ENCODE measurements at regions not wholly inside any gene's neighbourhood (a gene's known extent, or its start where the extent isn't known, plus 50 kb on each side); places are given as distances from the start of the nearest gene placed in this dataset.
"Not testable (repeated sequence)": the region's sequence is repeated elsewhere in the genome, so short reads cannot be mapped to it uniquely, and the experiment has no call there.

DNA sequence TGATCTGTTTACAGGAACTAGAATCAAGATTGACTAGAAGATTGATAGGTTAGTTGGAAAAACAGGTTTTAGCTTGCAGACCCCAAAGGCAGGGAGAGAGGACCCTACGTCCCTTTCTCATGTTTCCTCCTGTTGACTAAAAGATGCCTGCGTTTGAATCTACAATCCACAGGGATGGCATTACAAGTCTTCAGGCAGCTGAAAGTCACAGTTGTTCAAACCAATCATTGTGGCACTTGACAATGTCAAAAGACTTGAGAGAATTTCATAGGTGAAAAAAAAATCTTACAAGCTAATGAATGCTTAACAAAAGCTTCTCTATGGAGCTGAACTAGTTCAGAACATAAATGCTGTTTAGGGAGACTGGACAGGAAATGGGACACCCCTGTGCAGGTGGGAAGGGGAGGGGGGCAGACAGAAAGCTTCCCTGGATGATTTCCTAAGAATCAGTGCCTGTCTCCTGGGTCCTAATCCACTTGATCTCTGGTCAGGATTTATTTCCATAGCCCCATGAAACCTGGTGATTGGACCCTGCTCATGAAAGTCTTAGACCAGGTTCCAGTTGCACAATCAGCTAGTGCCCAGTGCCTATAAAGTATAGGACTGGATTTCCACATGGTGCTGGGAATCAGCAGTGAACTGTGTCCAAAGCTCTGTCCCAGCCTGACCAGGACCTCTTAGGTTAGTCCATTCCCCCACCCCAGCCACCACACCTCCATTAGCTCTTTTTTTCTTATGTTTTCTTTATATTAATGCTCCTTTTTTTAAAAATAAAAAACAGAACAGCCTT lies 91.6 kb upstream of the BCAR3 start:
- no peak for DNase-seq (ENCODE audit: low read depth)

DNA sequence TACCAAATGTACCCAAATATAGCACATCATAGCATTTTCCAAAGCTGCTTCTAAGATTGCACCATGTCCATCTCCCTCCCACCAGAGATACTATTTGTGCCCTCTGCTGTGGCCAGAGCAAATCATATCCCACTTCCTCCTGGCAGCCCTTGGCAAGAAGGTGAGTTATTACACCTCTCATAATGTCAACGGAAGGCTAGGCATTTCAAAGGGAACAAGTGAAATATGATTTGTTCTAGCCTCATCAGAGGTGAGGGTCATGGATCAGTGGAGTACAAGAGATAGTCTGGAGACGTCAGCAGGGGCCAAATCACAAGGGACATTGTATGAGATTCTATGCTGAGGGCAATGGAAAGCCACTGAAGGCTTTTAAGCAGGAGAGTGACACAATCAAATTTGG lies 90.2 kb upstream of the BCAR3 start:
- DNase-seq (ENCODE audit: low read depth), result no peak

- DNase-seq (ENCODE audit: low read depth), result no peak
Observed at GRCh38 chr1:93770640-93771039, 89.0 kb upstream of the BCAR3 start.

DNA sequence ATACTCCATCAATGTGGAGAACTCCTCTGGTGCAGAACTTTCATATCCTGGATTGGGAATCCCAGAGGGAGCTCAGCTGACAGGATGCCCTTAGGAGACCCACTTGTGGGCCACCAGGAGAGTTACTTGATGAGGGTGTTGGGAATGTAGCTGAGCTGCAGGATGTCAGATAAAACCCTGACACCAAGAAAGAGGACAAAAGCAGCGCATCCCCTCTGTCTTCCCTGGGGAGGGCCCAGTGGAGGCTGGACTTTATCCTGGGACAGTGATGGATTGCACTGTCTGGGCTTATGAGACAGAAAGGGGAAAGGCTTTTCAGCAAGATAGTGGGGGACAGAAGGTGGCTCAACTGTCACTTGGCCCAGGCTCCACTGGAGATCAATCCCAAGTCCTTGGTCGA lies 88.1 kb upstream of the BCAR3 start:
- no peak for DNase-seq (ENCODE audit: low read depth)

- no peak for DNase-seq (ENCODE audit: low read depth)
Observed at GRCh38 chr1:93768380-93768863, 86.8 kb upstream of the BCAR3 start.

- DNase-seq (ENCODE audit: low read depth), result no peak
Observed at GRCh38 chr1:93766451-93766850, 84.8 kb upstream of the BCAR3 start.

DNA sequence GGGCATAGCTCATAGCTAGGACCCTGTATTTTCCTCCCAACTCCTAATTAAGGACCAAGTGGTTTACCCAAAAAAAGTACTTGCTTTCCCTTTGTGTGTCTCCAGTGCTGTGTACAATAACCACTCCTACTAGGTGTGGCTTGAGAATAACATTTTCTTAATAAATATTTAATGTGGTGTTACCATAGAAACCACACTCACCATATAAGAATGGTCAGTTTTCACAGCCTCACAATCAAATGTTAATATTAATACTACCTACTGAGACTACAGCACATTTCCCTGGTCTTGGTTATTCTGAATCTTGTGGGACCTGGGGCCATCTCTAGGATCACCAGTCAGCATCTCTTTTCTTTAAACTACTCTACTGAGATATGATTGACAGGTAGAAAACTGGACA lies 83.5 kb upstream of the BCAR3 start:
- no peak for DNase-seq (ENCODE audit: low read depth)

DNA sequence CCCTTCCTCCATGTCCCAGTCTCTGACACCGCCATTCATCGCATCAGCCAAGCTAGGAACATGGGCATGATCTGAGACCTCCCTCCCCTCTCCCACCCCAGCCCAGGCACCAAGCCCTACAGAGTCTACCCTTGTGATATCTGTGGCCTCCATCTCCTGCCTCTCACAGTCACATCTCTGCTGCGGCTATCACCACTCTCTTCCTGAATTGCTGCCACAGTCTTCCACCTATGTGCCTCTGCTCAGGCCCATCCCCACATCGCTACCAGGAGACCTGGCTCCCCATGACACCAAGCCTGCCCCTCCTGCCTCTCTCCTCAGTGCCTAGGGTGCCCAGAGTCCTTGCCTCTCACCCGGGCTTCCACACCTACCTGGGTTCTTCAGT lies 82.7 kb upstream of the BCAR3 start:
- no peak for DNase-seq (ENCODE audit: low read depth)

- DNase-seq (ENCODE audit: low read depth), result no peak
Observed at GRCh38 chr1:93763704-93764365, 82.2 kb upstream of the BCAR3 start.

GRCh38 chr1:93758842-93759515 lies 77.3 kb upstream of the BCAR3 start:
- DNase-seq (ENCODE audit: low read depth), result no peak

DNA sequence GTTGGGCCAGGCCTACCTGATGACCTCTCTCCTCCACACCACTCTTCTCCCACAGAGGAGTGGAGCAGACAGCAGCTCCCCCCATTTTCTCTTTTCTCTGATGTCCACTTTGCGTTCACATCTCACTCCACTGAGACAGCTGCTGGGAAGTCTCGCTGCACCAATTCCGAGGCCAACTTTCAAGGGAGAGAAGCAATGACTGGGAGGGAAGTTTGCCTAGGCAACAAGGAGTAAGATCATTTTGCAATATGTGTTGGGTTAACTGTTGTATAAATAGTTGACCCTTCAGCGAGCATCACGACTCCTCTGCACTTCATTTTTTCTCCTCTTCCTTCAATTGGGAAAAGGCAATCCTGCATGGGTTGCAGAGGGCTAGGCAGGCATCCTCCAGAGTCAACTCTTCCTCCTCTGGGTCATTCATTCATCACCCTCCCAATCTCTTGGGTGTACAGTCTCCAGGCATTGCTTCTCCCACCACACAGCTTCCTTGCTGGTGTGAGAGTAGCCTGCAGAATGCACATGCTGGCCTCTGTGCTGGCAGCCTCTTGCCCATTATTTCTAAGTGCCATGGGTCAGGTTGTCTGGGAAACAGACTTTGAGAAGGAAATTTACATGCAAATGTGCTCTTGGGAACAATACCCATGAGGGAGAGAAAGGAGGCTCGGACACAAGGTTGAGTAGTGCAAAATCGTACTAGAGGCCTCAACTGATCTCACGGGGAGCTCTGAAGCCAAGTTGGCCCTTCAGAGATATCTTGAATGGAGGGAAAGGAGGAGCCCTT lies 75.8 kb upstream of the BCAR3 start:
- no peak for DNase-seq (ENCODE audit: low read depth)

DNA sequence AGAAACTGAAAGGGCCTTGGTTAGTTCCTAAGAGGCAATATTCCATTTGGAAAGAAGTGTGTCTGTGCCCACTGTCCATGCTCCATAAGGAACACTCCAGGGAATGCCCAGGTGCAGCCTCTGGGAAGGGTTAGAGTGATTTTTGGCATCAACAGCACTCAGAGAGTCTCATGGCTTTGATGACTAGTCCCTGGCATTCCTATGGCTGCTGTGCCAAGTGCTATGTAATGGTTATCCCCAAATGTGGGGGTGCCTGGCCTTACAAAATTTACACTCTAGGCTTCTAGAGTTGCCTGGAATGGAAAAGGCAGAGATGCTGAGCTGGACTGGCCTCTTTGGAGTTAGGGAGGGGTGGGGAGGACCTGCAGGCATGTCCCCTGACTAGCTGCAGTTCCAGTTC lies 75.0 kb upstream of the BCAR3 start:
- DNase-seq (ENCODE audit: low read depth), result no peak

DNA sequence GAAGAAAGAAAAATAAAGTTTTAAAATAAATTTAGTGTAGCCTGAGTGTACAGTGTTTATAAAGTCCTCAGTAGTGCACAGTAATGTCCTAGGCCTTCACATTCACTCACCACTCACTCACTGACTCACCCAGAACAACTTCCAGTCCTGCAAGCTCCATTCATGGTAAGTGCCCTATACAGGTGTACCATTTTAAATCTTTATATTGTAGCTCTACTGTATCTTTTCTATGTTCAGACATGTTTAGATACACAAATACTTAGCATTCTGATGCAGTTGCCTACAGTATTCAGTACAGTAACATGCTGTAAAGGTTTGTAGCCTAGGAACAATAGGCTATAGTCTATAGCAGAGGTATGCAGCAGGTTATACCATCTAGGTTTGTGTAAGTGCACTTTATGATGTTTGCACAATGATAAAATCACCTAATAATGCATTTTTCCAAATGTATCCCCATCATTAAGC lies 73.6 kb upstream of the BCAR3 start:
- DNase-seq (ENCODE audit: low read depth), result not testable (repeated sequence)

DNA sequence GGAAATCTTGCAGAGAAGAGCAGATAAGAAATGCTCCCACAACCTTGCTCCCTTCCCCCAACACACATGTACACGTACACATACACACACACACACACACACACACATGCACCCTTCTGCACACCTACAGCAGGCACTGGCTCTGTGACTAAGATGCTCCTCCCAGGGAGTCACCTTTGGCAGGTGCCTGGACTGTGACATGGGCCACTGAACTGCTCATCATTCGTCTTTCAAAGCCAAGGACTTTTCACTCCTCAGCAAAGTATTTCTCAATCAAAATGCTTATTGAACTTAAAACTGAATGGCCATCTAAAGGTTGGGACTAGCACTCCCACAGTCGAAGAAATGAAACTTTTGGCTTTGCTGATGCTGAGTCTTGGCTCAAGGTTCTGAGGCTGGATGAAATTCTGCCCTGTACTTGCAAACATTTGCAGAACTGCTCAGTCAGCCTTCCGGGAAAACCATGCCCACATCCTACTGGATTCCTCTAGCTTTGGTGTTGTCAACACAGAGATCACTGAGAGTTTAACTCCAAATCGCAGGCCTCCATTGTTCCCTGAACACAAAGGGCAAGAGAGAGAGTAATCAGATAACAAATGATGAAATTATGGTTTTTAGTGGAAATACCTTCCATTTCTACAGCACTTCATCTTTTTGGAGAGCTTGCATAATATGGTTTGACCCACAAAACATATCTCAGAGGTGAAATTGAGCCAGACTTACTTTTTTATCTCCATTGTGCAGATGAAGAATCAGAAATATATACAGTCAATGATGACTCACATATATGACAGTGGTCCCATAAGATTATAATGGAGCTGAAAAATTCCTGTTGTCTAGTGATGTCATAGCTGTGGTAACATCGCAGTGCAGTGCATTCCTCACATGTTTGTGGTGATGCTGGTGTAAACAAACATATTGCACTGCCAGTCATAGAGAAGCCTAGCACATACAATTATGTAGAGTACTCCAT lies 72.4 kb upstream of the BCAR3 start:
- peak; percentile 92 for DNase-seq (ENCODE audit: low read depth)

DNA sequence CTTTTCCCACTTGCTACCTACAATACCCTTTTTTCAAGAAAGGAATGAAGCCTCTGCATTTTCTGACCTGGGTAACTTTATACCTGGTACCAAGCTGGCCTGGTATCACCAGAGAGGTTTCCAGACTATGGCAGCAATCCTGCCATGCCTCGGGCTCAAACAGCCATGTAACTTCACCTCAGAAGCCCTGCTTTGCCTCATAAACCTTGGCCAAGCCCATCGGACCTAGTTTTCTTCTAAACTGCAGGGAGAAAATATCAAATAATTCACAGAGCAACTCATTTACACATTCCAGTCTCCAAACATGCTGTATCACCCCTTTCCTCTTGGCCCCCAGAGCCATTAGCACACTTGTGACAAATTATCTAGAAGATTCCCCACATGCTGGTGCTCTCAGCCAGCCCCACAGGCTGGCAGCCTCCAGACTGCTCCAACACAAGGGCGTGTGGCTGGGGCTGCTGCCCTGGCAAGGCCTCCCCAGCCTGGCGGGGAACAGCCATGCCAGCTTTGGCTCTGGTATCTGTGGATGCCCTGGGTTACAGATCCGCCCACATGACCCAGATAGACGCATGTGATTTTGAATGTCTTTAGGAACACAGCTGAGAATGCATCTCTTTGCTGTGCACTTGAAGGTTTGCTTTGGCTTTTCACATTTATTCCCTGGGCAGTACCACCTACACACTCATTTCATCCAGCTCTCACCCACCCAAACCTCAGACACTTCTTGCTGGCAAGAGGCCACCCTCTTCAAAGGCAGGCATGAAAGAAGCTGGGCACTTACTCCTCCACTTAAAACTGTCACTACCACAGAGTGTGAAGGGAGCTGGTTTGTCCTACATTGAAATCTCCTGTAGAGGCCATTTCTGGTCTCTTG lies 70.0 kb upstream of the BCAR3 start:
- no peak for DNase-seq (ENCODE audit: low read depth)

DNA sequence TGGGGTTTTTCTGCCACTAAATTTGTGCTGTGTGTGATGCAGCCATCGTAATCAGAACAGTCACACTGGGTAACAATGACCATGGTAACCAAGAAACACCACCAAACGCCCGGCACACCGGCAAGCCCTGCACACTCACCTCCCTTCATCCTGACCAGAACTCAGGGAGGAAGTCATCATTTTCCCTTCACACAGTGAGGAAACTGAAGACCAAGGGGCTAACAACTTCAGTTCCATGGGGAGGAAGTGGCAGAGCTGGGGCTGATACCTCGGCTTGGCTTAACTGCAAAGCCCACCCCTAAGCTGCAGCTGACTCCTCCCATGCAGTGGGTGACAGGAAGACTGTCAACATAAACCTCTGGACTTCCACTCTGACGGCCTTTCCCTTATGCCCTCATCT lies 69.3 kb upstream of the BCAR3 start:
- no peak for DNase-seq (ENCODE audit: low read depth)

DNA sequence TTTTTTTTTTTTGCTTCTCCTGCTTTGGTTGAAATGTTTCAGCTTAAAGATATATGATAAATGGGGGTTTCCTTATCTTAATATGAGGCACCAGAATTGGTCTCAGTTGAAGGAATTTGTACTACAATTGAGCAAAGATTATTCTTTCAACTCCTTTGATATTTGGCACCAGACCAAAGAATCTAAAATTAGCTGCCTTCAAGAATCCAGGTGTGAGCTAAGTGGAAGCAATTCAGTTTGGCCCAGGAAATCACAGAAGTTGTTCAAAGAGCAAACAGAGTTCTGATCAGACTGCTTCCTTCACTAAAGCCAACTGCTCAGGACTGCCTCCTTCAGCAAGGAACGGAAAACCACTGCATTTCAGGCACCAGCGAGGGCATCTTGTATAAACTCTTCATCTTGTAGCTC lies 68.3 kb upstream of the BCAR3 start:
- DNase-seq (ENCODE audit: low read depth), result no peak

DNA sequence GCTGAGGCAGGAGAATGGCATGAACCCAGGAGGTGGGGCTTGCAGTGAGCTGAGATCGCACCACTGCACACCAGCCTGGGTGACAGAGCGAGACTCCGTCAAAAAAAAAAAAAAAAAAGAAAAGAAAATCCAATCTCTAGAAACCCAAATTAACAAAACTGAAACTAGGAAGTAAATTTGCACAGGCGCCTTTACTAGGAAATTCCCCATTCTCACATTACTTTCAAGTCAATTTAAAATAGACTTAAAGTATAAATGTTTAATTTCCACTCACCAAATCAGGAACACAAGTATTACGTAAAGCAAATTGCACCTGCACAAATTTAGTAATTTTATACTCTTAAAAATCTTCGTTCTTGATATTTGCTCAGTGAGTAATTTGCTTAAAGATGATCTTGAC lies 67.8 kb upstream of the BCAR3 start:
- DNase-seq (ENCODE audit: low read depth), result no peak

DNA sequence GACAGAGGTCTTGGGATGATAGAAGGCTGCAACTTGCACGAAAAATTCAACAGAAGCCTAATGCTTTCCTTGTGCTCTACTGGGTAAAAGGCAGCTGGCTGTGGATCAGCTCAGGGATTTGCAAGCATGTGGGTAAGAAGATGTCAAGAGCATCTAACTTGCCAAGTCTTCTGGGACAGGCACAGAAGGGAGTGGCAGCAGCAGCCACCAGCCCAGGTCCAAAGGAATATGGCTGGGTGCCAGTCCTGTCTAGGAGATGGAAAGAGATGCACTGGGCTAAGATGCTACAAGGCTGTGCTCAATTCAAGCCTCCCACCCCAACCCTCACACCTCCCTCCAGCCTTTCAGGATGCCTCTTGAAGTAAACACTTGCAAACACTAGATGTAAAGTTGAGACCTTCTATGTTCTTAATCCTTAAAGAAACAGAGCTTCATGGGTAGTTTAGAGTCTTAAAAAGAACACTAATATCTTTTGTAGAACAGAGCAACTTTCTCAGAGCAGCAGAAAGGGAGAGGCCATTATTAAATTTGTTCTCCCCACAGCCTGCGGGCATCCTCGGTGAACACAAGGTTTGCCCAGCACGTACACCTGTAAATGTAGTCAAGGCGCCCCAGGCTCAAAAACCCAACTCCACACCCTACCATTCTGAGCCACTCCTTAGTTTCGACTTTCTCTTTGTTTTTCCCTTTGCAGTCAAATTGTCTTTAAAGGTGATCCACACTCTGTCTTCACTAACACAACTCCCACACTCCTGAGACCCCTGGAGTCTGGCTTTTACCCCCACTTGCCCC lies 64.6 kb upstream of the BCAR3 start:
- no peak for DNase-seq (ENCODE audit: low read depth)
